AG09309 (cell line): ENCODE measurements at regions not wholly inside any gene's neighbourhood (a gene's known extent, or its start where the extent isn't known, plus 50 kb on each side); places are given as distances from the start of the nearest gene placed in this dataset.

Experiments
- DNase-seq: peaks from one replicate; pipeline ENCODE4 v3.0.0-alpha.2; 2010; ENCODE audit warnings: low read depth
- H3K4me3 ChIP-seq: 2 replicates; pipeline ENCODE4 v1.5.1; 2011; ENCODE audit warnings: mild to moderate bottlenecking, low read depth, low read length, moderate library complexity; ENCODE audit not compliant: control insufficient read depth
- TF ChIP-seq, protein P1 (sequence below): IDR thresholded peaks from 2 replicates; pipeline ENCODE4 v1.5.1; 2011; ENCODE audit warnings: mild to moderate bottlenecking, low read depth, low read length, inconsistent platforms; ENCODE audit not compliant: insufficient read depth, control insufficient read depth; ENCODE audit errors: missing control alignments

DNA sequence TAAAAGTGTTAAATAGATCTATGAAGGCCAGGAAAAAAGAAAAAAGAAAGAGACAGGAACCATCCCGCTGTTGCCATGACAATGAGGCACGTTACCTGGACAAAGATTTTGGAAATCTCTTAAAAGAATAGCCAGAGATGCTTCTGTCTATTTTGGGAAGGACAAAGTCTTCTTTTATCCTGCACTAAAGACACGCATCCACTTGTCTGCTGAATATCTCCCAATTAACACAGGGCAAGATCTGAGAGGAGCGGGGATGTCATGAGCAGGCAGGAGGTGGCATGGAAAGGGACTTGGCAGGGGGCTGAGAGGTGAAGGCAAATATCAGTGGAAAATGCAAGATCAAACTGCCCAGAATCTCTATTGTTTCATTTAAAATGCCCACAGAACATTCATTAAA is 153.8 kb upstream of the BLID start:
- TF ChIP-seq, protein P1, sequence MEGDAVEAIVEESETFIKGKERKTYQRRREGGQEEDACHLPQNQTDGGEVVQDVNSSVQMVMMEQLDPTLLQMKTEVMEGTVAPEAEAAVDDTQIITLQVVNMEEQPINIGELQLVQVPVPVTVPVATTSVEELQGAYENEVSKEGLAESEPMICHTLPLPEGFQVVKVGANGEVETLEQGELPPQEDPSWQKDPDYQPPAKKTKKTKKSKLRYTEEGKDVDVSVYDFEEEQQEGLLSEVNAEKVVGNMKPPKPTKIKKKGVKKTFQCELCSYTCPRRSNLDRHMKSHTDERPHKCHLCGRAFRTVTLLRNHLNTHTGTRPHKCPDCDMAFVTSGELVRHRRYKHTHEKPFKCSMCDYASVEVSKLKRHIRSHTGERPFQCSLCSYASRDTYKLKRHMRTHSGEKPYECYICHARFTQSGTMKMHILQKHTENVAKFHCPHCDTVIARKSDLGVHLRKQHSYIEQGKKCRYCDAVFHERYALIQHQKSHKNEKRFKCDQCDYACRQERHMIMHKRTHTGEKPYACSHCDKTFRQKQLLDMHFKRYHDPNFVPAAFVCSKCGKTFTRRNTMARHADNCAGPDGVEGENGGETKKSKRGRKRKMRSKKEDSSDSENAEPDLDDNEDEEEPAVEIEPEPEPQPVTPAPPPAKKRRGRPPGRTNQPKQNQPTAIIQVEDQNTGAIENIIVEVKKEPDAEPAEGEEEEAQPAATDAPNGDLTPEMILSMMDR, result no peak
- DNase-seq, result no peak

DNA sequence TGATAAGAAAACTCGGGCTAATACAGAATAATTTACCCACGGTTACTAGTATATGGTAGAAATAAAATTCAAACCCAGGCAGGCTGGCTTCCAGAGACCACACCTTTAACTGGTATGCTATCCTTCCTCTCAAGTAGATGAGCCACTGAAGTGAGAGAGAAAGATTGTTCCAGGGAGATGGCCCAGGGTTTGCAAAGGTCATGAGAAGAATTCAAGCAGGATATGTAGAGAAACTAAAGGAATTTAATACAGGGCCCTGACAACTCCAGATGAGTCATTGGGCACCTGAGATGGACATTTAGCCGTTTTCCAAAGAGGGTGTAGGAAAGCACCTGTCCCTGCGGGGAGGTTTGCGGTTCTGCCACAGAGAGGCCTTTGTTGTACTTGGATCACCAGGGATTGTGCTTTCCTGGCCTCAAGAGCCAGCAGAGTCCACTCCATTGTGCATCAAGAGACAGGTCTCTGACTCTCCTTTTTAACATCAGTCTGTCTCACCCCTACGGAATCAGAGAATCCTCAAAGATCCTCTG is 152.7 kb upstream of the BLID start:
- no peak for DNase-seq
- TF ChIP-seq, protein P1, result no peak

More for the DNA sequence above, 153.8 kb upstream of the BLID start:
- no peak overlapping the region for H3K4me3 ChIP-seq

DNA sequence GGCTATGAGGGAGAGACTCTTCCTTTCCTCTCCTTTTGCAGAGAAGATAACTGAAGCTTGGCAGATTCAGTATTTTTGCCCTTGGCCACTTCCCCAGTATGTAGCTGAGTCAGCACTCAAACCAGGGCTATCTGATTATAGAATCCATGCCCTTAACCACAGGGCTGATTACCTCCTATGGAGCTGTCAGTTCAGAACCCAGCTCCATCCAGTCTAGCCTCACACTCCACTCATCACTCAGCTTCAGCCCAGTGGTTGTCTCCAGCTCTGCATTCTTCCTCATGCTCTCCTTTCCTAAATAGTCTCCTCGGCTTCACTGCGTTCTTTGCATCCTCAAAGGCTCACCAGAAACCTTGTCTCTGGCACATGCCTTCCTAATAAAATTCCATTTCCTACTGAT is 151.6 kb upstream of the BLID start:
- TF ChIP-seq, protein P1, result no peak
- peak; percentile 48 for DNase-seq
- H3K4me3 ChIP-seq, result no peak overlapping the region

More for the DNA sequence above, 152.7 kb upstream of the BLID start:
- no peak overlapping the region for H3K4me3 ChIP-seq

DNA sequence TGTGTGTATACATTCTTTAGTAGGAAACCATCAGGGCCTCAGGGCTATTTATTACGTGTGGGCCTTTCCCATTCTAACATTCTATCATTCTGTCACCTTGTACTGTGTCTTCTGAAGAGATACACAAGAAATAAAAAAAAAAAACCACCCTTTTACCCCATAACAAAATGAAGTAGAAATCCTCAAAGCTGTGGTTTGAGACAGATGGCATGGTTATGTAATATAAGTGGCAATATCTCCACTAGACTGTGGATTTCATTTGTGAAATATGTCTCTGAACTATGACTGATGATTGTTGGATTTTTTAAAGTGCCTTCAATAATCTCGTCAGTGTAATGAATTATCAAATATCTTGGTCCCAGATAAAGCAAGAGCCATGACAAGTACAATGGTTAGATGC is 150.0 kb upstream of the BLID start:
- no peak overlapping the region for H3K4me3 ChIP-seq
- no peak for DNase-seq
- TF ChIP-seq, protein P1, result no peak

DNA sequence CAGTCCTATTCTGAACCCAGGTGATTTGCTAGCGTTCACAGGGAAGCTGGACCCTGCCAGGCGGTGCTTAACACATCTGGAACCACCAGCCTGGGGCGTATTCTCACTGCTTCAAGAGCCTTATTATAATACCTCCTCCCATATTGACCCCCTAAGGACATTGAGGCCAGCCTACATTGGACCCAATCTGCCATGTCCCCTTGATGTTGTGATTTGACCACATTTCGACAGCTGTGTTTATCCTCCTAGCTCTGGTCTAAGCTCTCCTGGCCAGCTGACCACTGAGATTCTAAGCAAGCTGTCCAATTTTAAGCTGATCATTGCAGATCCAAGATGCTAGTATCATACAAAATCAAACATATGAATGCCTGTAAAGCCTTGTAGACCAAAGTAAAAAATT is 148.1 kb upstream of the BLID start:
- H3K4me3 ChIP-seq, result no peak overlapping the region
- no peak for DNase-seq
- TF ChIP-seq, protein P1, result no peak

DNA sequence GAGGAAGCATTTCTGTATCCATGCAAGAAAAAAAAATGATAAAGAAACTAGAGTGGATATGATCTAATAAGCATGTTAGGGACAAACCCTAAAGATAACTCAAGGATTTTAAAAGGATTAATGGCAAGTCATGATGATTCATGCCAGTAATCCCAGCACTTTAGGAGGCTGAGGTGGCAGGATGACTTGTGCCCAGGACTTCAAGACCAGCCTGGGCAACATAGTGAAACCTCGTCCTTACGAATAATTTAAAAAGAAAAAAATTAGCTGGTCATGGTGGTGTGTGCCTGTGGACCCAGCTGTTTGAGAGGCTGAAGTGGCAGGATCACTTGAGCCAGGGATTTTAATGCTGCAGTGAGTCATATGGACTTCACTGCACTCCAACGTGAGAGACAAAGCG is 145.5 kb upstream of the BLID start:
- no peak for DNase-seq
- TF ChIP-seq, protein P1, result no peak
- H3K4me3 ChIP-seq, result no peak overlapping the region
